ENCODE measurements at regions not wholly inside any gene's neighbourhood (a gene's known extent, or its start where the extent isn't known, plus 50 kb on each side); places are given as distances from the start of the nearest gene placed in this dataset.

- intact Hi-C loops (cut with micrococcal nuclease), result no loop called here
- H4K20me1 ChIP-seq (ENCODE audit: insufficient read depth), result no peaks in the 10 kb centered on the region
- ATAC-seq, result no peak
- TF ChIP-seq EZH2phosphoT487 (IDR thresholded peaks at IDR 0.05; ENCODE audit: borderline replicate concordance), result no peak
- no peak for TF ChIP-seq SRF (IDR thresholded peaks at IDR 0.05; ENCODE audit: low read depth)
- TF ChIP-seq, protein P1, sequence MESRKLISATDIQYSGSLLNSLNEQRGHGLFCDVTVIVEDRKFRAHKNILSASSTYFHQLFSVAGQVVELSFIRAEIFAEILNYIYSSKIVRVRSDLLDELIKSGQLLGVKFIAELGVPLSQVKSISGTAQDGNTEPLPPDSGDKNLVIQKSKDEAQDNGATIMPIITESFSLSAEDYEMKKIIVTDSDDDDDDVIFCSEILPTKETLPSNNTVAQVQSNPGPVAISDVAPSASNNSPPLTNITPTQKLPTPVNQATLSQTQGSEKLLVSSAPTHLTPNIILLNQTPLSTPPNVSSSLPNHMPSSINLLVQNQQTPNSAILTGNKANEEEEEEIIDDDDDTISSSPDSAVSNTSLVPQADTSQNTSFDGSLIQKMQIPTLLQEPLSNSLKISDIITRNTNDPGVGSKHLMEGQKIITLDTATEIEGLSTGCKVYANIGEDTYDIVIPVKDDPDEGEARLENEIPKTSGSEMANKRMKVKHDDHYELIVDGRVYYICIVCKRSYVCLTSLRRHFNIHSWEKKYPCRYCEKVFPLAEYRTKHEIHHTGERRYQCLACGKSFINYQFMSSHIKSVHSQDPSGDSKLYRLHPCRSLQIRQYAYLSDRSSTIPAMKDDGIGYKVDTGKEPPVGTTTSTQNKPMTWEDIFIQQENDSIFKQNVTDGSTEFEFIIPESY (IDR thresholded peaks at IDR 0.05; ENCODE audit: extremely low read depth, insufficient replicate concordance, low read length), result no peak
- TF ChIP-seq SIN3A (IDR thresholded peaks at IDR 0.05; ENCODE audit: low read depth), result no peak
- TF ChIP-seq SP1 (IDR thresholded peaks at IDR 0.05; ENCODE audit: low read depth), result no peak
- TF ChIP-seq FOSL1 (IDR thresholded peaks at IDR 0.05; ENCODE audit: low read depth), result no peak
- TF ChIP-seq EZH2 (IDR thresholded peaks at IDR 0.05), result no peak
- ChIA-PET POLR2A (no interaction called here), CTCF (no interaction called here), RAD21 (ENCODE audit: low non-redundant PET in 1 of 2, low total read pairs in 2 of 2, uncharacterized antibody in 2 of 2, unreplicated experiment in 2 of 2) (no interaction called here)
- H3K27me3 ChIP-seq (ENCODE audit: insufficient read depth, low read length), result no peaks in the 10 kb centered on the region
- H3K4me1 ChIP-seq (ENCODE audit: control insufficient read depth in 1 of 2, insufficient read depth in 2 of 2, low read length in 2 of 2), result peaks cover 0 to 11% of the 10 kb centered on the region in 2 experiments; a peak in 2 of 4 replicates
- H3K9ac ChIP-seq (ENCODE audit: low read length), result no peak overlapping the region
- no peak overlapping the region for H3K4me2 ChIP-seq (ENCODE audit: low read length)
- no peaks in the 10 kb centered on the region for H3K79me2 ChIP-seq (ENCODE audit: insufficient read depth, low read length)
- H2AFZ ChIP-seq (ENCODE audit: low read depth, low read length, poor library complexity, severe bottlenecking), result peak overlapping the region; percentile 51
- H3K9me3 ChIP-seq (ENCODE audit: control insufficient read depth in 1 of 2, insufficient read depth in 1 of 2, low read depth in 1 of 2, low read length in 2 of 2), result no peaks in the 10 kb centered on the region
- DNase-seq (ENCODE audit: low read depth, low spot score), result no peak
- H3K27ac ChIP-seq (ENCODE audit: low read depth, low read length), result no peak overlapping the region
- H3K36me3 ChIP-seq (ENCODE audit: control insufficient read depth in 1 of 2, insufficient read depth in 2 of 2, low read length in 2 of 2), result no peaks in the 10 kb centered on the region
- no peak overlapping the region for H3K4me3 ChIP-seq (replicated peaks in 1 of 2; ENCODE audit: low read depth in 1 of 2, low read length in 2 of 2)
- no peaks in the 10 kb centered on the region for H3K9me2 ChIP-seq (ENCODE audit: insufficient read depth)
- BruUV-seq (replicated peaks), result no TSS peak
Measured at GRCh38 chr6:80528115-80528514, 421.6 kb downstream of the BCKDHB start.

GRCh38 chr6:80527552-80528052 lies 421.1 kb downstream of the BCKDHB start:
- H3K27ac ChIP-seq (ENCODE audit: low read depth, low read length), result no peak overlapping the region
- H3K4me1 ChIP-seq (ENCODE audit: control insufficient read depth in 1 of 2, insufficient read depth in 2 of 2, low read length in 2 of 2), result peaks cover 0 to 11% of the 10 kb centered on the region in 2 experiments; a peak in 2 of 4 replicates
- no peak for TF ChIP-seq YY1 (IDR thresholded peaks at IDR 0.05; ENCODE audit: extremely low read depth, insufficient replicate concordance, low read depth, low read length)
- TF ChIP-seq SRF (IDR thresholded peaks at IDR 0.05; ENCODE audit: low read depth), result no peak
- no peak for TF ChIP-seq MAX (IDR thresholded peaks at IDR 0.05)
- no peak for TF ChIP-seq EZH2 (IDR thresholded peaks at IDR 0.05)
- TF ChIP-seq JUND (IDR thresholded peaks at IDR 0.05), result no peak
- TF ChIP-seq TCF7L2 (IDR thresholded peaks at IDR 0.05; ENCODE audit: borderline replicate concordance, extremely low read depth, insufficient read depth, insufficient read length), result no peak
- TF ChIP-seq EZH2phosphoT487 (IDR thresholded peaks at IDR 0.05; ENCODE audit: borderline replicate concordance), result no peak
- no peak for TF ChIP-seq CEBPB (IDR thresholded peaks at IDR 0.05; ENCODE audit: low read depth)
- no peak for TF ChIP-seq ZNF274 (IDR thresholded peaks at IDR 0.05; ENCODE audit: low read depth, low read length)
- TF ChIP-seq, protein P2, sequence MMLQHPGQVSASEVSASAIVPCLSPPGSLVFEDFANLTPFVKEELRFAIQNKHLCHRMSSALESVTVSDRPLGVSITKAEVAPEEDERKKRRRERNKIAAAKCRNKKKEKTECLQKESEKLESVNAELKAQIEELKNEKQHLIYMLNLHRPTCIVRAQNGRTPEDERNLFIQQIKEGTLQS (IDR thresholded peaks at IDR 0.05), result no peak
- H3K79me2 ChIP-seq (ENCODE audit: insufficient read depth, low read length), result no peaks in the 10 kb centered on the region
- ChIA-PET POLR2A (no interaction called here), RAD21 (ENCODE audit: low non-redundant PET in 1 of 2, low total read pairs in 2 of 2, uncharacterized antibody in 2 of 2, unreplicated experiment in 2 of 2) (no interaction called here), CTCF (no interaction called here)
- ATAC-seq (no peak), DNase-seq (ENCODE audit: low read depth, low spot score) (no peak)
- no peaks in the 10 kb centered on the region for H3K27me3 ChIP-seq (ENCODE audit: insufficient read depth, low read length)
- H3K4me3 ChIP-seq (replicated peaks in 1 of 2; ENCODE audit: low read depth in 1 of 2, low read length in 2 of 2), result no peak overlapping the region
- H2AFZ ChIP-seq (ENCODE audit: low read depth, low read length, poor library complexity, severe bottlenecking), result no peak overlapping the region
- H3K36me3 ChIP-seq (ENCODE audit: control insufficient read depth in 1 of 2, insufficient read depth in 2 of 2, low read length in 2 of 2), result no peaks in the 10 kb centered on the region
- no peak overlapping the region for H3K9ac ChIP-seq (ENCODE audit: low read length)
- intact Hi-C loops (cut with micrococcal nuclease), result no loop called here
- H3K9me3 ChIP-seq (ENCODE audit: control insufficient read depth in 1 of 2, insufficient read depth in 1 of 2, low read depth in 1 of 2, low read length in 2 of 2), result no peaks in the 10 kb centered on the region
- no TSS peak for BruUV-seq (replicated peaks)
- H3K9me2 ChIP-seq (ENCODE audit: insufficient read depth), result no peaks in the 10 kb centered on the region
- H3K4me2 ChIP-seq (ENCODE audit: low read length), result no peak overlapping the region
- no peaks in the 10 kb centered on the region for H4K20me1 ChIP-seq (ENCODE audit: insufficient read depth)
